ENCODE measurements at regions not wholly inside any gene's neighbourhood (a gene's known extent, or its start where the extent isn't known, plus 50 kb on each side); places are given as distances from the start of the nearest gene placed in this dataset.

- TF ChIP-seq POLR2A (IDR thresholded peaks at IDR 0.05) (no peak), CTCF (IDR thresholded peaks at IDR 0.05) (no peak)
Observed at GRCh38 chr2:123916051-123916450, 109.0 kb upstream of the CNTNAP5 start.

Measured in ovary (tissue), 3 donors.